ENCODE measurements at regions not wholly inside any gene's neighbourhood (a gene's known extent, or its start where the extent isn't known, plus 50 kb on each side); places are given as distances from the start of the nearest gene placed in this dataset.
"Not testable (repeated sequence)": the region's sequence is repeated elsewhere in the genome, so short reads cannot be mapped to it uniquely, and the experiment has no call there.

- intact Hi-C loops (cut with DNase I; ENCODE audit: low total_unique reads): no loop called here
- Histone ChIP-seq H3K4me3 (no peak overlapping the region), H3K4me1 (no peaks in the 10 kb centered on the region), H3K27ac (no peak overlapping the region), H3K9me3 (no peaks in the 10 kb centered on the region), H3K36me3 (no peaks in the 10 kb centered on the region), H3K27me3 (no peaks in the 10 kb centered on the region)
- no peak for TF ChIP-seq CTCF (IDR thresholded peaks at IDR 0.05)
- DNase-seq: no peak
Measured at GRCh38 chr18:30150586-30151250, 891.8 kb downstream of the DSC3 start.

- TF ChIP-seq CTCF (IDR thresholded peaks at IDR 0.05): no peak
Measured at GRCh38 chr18:30149585-30149984, 893.0 kb downstream of the DSC3 start.

GRCh38 chr18:30142870-30143269 is 899.7 kb downstream of the DSC3 start:
- Histone ChIP-seq H3K9me3 (peaks cover 0 to 8% (median 0%) of the 10 kb centered on the region in 3 donors), H3K36me3 (no peaks in the 10 kb centered on the region), H3K27ac (no peak overlapping the region), H3K27me3 (no peaks in the 10 kb centered on the region), H3K4me1 (no peaks in the 10 kb centered on the region), H3K4me3 (no peak overlapping the region)
- no peak for DNase-seq
- intact Hi-C loops (cut with DNase I; ENCODE audit: low total_unique reads): no loop called here
- no peak for TF ChIP-seq CTCF (IDR thresholded peaks at IDR 0.05)

More at GRCh38 chr18:30149585-30149984, 893.0 kb downstream of the DSC3 start:
- intact Hi-C loops (cut with DNase I; ENCODE audit: low total_unique reads): no loop called here
- Histone ChIP-seq H3K9me3 (no peaks in the 10 kb centered on the region), H3K36me3 (no peaks in the 10 kb centered on the region), H3K4me1 (no peaks in the 10 kb centered on the region), H3K4me3 (no peak overlapping the region), H3K27ac (no peak overlapping the region), H3K27me3 (no peaks in the 10 kb centered on the region)
- no peak for DNase-seq

- intact Hi-C loops (cut with DNase I; ENCODE audit: low total_unique reads): no loop called here
- H3K9me3 ChIP-seq: peaks cover 0 to 8% (median 0%) of the 10 kb centered on the region in 3 donors
- H3K4me3 ChIP-seq: no peak overlapping the region
- H3K4me1 ChIP-seq: no peaks in the 10 kb centered on the region
- no peak overlapping the region for H3K27ac ChIP-seq
- no peaks in the 10 kb centered on the region for H3K27me3 ChIP-seq
- DNase-seq: no peak
- H3K36me3 ChIP-seq: no peaks in the 10 kb centered on the region
- TF ChIP-seq CTCF (IDR thresholded peaks at IDR 0.05): no peak
Measured at GRCh38 chr18:30142248-30142647, 900.3 kb downstream of the DSC3 start.

GRCh38 chr18:30141506-30141905 is 901.0 kb downstream of the DSC3 start:
- DNase-seq; H3K36me3 ChIP-seq; H3K4me3 ChIP-seq; intact Hi-C loops (cut with DNase I; ENCODE audit: low total_unique reads); H3K4me1 ChIP-seq; H3K27ac ChIP-seq; H3K27me3 ChIP-seq; H3K9me3 ChIP-seq: not testable (repeated sequence)

- peaks cover 0 to 8% (median 0%) of the 10 kb centered on the region in 3 donors for H3K9me3 ChIP-seq
- intact Hi-C loops (cut with DNase I; ENCODE audit: low total_unique reads): no loop called here
- H3K4me3 ChIP-seq: no peak overlapping the region
- no peak for TF ChIP-seq CTCF (IDR thresholded peaks at IDR 0.05)
- no peaks in the 10 kb centered on the region for H3K36me3 ChIP-seq
- H3K4me1 ChIP-seq: no peaks in the 10 kb centered on the region
- no peaks in the 10 kb centered on the region for H3K27me3 ChIP-seq
- no peak overlapping the region for H3K27ac ChIP-seq
- no peak for DNase-seq
Measured at GRCh38 chr18:30139631-30140287, 902.8 kb downstream of the DSC3 start.

Data from tibial artery (tissue), 4 donors.